ENCODE measurements at regions not wholly inside any gene's neighbourhood (a gene's known extent, or its start where the extent isn't known, plus 50 kb on each side); places are given as distances from the start of the nearest gene placed in this dataset.

DNA sequence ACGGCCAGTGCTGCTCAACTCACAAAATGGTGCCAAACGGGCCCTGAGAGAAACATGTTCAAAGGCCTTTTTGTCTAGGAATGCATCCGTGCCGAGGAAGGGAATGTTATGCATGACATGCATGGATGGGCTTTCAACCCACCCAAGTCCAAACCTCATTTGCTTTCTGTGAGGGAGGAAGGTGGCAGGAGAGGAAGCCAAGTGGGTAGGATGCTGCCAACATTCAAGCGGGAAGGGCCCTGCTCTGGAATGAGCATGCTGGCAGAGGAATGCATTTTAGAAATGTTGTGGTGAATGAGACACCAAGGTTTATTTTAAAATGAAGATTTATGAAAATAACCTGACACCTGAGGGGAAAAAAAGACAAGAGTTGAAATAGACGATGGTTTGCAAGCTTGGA, 479.1 kb downstream of the CCDC171 start:
- TF ChIP-seq, protein P1, sequence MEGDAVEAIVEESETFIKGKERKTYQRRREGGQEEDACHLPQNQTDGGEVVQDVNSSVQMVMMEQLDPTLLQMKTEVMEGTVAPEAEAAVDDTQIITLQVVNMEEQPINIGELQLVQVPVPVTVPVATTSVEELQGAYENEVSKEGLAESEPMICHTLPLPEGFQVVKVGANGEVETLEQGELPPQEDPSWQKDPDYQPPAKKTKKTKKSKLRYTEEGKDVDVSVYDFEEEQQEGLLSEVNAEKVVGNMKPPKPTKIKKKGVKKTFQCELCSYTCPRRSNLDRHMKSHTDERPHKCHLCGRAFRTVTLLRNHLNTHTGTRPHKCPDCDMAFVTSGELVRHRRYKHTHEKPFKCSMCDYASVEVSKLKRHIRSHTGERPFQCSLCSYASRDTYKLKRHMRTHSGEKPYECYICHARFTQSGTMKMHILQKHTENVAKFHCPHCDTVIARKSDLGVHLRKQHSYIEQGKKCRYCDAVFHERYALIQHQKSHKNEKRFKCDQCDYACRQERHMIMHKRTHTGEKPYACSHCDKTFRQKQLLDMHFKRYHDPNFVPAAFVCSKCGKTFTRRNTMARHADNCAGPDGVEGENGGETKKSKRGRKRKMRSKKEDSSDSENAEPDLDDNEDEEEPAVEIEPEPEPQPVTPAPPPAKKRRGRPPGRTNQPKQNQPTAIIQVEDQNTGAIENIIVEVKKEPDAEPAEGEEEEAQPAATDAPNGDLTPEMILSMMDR (IDR thresholded peaks at IDR 0.05) = no peak

GRCh38 chr9:16032799-16033198, 480.0 kb downstream of the CCDC171 start:
- TF ChIP-seq, protein P1 (IDR thresholded peaks at IDR 0.05) = no peak

DNA sequence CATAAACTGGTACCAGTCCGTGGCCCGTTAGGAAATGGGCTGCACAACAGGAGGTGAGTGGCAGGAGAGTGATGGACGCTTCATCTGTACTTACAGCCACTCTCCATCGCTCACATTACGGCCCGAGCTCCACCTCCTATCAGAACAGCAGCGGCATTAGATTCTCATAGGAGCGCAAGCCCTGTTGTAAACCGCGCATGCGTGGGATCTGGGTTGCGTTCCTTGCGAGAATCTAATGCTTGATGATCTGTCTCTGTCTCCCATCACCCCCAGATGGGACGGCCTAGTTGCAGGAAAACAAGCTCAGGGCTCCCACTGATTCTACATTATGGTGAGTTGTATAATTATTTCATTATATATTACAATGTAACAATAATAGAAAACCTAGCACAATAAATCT, 480.4 kb downstream of the CCDC171 start:
- TF ChIP-seq, protein P1 (IDR thresholded peaks at IDR 0.05) = no peak

- TF ChIP-seq, protein P1 (IDR thresholded peaks at IDR 0.05) = no peak
Measured at GRCh38 chr9:16033921-16034691, 481.3 kb downstream of the CCDC171 start.

DNA sequence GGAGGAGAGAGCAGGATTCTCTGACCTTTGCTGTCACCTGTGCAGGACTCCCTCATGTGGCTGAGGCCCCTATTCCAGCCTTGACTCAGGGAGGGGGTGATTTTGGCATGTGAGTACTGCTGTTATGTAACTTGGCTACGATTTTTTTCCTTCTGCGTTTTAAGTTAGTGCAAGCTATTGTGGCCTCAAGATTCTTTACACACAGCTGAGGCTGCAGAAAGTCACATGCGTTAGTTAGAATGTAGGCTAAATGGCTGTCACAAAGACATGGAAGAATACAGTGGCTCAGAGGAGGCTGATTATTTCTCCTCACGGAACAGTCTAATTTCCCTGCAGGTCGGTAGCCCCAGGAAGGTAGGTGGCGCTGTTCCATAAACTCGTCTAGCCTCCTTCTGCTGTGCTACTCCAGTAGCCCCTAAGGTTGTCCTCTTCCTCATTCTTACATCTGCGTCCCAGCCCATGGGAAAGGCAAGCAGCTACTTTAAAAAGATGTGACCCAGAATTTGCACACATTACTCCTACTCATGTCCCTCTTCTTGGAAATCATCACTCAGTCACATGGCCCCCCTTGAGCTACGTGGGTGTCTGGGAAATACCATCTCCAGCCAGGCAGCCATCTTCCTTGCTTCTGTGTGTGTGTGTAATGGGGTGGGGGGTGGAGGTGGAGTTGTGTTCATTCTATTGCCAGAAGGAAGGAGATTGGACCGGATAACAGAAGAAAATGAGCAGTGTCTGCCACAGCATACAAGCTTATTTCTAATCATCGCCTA, 486.6 kb downstream of the CCDC171 start:
- TF ChIP-seq, protein P1 (IDR thresholded peaks at IDR 0.05) = peak; percentile 22; the same call in 1 of the 2 replicates

DNA sequence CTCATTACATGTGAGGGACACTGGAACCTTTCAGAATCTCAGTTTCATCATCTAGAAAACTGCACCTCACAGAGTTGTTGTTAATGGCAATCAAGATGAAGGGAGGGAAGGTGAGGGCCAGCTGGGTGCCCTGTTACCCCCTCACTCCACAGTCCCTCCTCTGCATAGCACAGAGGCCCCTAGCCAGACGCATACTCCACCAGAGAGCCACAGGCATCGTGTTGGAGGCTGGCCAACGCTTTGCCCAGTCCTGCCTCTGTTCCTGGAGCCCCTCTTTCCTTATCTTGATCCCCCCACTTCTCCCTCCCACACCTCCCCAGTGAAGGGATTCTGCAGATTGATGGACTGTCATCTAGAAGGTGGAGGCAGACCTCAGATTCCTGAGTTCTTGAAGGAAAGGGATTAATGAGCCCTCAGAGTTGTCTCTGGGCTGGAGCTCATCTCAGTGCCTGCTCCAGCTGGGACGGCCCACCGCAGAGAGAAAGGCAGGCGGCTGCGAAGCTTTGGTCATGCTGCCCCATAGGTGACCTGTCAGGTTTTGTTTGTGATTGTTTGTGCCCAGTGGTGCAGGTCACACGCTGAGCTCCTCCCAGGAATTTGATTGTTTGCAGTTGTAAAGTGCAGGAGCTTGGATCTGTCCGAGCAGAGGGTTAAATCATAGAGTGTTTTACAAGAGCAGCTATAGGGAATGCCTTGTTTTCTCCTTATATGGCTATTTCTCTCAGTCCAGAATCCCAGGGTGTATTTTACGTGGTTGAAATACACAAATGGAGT, 487.3 kb downstream of the CCDC171 start:
- TF ChIP-seq, protein P1 (IDR thresholded peaks at IDR 0.05) = no peak

DNA sequence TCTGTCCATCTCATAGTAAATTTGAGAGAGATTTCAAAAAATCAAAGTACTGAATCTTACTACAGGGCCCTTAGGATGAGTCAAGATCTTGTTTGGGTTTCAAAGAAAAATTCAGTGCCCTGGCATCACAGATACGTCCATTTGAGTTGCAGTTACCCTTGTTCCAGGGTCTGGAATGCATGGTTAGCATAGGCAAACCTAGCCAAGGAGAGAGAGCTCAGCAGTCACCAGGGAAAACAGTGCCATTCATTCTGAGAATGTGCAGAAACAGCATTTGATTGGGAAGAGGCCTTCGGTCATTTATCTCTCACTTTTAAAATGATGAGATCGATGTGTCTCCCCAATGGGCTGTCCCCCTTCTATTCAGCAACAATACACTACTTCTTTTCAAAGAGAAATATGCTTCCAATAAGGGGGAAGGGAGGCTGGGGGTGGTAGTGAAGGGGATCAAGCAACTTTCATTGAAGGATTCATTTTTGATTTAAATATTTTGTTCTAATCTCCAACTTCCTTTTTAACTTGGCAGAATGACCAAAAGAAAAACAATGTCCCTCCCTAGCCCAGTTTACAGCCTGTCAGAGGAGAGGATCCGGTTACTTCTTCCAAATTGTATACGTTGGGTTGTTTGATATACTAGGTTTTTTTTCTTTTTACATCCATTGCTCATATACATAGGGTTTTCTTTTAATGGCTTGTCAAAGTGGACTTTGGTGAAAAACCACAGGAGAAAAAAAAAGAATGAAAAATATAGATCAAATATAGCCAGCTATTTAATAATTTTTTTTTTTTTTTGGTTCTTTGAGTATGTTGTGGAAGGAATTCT, 491.1 kb downstream of the CCDC171 start:
- TF ChIP-seq, protein P1 (IDR thresholded peaks at IDR 0.05) = no peak
